BE2C (cell line): ENCODE measurements at regions not wholly inside any gene's neighbourhood (a gene's known extent, or its start where the extent isn't known, plus 50 kb on each side); places are given as distances from the start of the nearest gene placed in this dataset.

ENCODE experiments used
- DNase-seq: peaks from one replicate; pipeline ENCODE4 v3.0.0-alpha.2; 2020
- H3K27me3 ChIP-seq: fragments of 250-450 bp; sonication (Bioruptor Pico); 2 replicates; pipeline ENCODE4 v1.5.1; 2020; ENCODE audit warnings: mild to moderate bottlenecking
- H3K36me3 ChIP-seq: fragments of 250-450 bp; sonication (Bioruptor Pico); 2 replicates; pipeline ENCODE4 v1.5.1; 2020; ENCODE audit warnings: mild to moderate bottlenecking
- H3K4me1 ChIP-seq: fragments of 250-450 bp; sonication (Bioruptor Pico); 2 replicates; pipeline ENCODE4 v1.5.1; 2020
- H3K4me3 ChIP-seq: 2 replicates; pipeline ENCODE4 v1.5.1; 2011; ENCODE audit warnings: low read depth, low read length
- H3K9me3 ChIP-seq: fragments of 250-450 bp; sonication (Bioruptor Pico); 2 replicates; pipeline ENCODE4 v1.5.1; 2020
- CTCF ChIP-seq: IDR thresholded peaks from 2 replicates; pipeline ENCODE4 v1.5.1; 2012; ENCODE audit warnings: mild to moderate bottlenecking, low read depth, low read length

GRCh38 chr12:127504874-127505273 lies 762.1 kb upstream of the TMEM132C start:
- no peak overlapping the region for H3K4me3 ChIP-seq
- H3K27me3 ChIP-seq = no peaks in the 10 kb centered on the region
- H3K36me3 ChIP-seq = no peaks in the 10 kb centered on the region
- no peaks in the 10 kb centered on the region; the same call in 1 of the 2 replicates for H3K9me3 ChIP-seq
- DNase-seq = no peak
- TF ChIP-seq CTCF = no peak
- H3K4me1 ChIP-seq = no peaks in the 10 kb centered on the region

GRCh38 chr12:127507341-127507740 lies 759.6 kb upstream of the TMEM132C start:
- H3K9me3 ChIP-seq = no peaks in the 10 kb centered on the region
- DNase-seq = no peak
- H3K4me1 ChIP-seq = no peaks in the 10 kb centered on the region
- H3K36me3 ChIP-seq = no peaks in the 10 kb centered on the region
- no peak for TF ChIP-seq CTCF
- H3K27me3 ChIP-seq = no peaks in the 10 kb centered on the region
- H3K4me3 ChIP-seq = no peak overlapping the region

DNA sequence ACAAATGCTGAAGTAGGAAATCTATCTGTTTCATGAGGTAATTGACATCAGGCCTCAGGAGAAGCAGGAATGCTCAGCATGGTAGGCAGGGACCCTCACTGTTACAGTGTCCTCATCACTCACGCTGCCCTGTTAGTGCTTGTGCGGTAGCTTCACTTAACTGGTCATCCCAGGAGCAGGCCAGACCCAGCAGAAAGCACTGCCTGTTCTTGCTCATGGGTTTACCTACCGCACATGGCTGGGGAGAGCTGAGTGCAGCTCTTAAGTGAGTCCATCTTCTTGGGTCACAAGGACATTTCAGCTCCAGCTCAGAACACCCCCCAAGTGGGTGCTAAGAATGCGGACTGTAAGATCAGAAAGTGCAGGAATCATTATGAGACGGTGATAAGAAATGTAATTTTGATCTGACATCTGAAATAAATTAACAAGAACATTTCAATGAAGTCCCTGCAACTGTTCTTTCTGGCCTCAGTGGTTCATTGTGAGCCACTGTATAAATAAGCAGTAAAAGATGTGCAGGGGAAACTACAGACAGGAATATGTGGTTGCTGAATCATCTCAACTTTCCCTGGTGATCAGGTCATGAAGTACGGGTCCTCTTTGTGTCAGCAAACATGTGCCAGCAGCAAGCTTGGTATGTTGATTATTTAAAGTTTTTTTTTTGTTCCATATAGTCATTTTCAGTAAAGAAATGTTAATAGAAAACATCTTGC lies 757.7 kb upstream of the TMEM132C start:
- no peak for TF ChIP-seq CTCF
- no peaks in the 10 kb centered on the region for H3K9me3 ChIP-seq
- DNase-seq = no peak
- no peaks in the 10 kb centered on the region for H3K4me1 ChIP-seq
- H3K4me3 ChIP-seq = no peak overlapping the region
- H3K27me3 ChIP-seq = no peaks in the 10 kb centered on the region
- no peaks in the 10 kb centered on the region for H3K36me3 ChIP-seq

DNA sequence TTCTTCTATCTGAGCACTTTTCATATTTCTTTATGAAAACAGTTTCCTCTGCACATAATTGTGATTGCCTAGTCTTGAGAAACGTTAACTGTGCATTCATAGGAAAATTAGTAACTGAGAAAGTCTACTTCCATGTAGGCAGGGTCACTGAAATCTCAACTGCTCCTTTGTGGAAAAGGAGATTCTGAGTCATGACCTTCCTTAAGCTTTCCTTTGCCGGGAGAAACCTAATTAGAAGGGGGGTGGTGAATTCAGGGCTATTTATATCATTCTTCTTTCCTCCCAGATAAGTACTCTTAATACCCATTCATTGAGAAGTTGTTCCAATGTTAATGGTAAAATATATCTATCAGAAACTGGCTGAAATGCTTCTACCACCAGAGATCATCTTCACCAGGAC lies 751.0 kb upstream of the TMEM132C start:
- TF ChIP-seq CTCF = no peak
- H3K4me1 ChIP-seq = no peaks in the 10 kb centered on the region
- DNase-seq = no peak

GRCh38 chr12:127516467-127516866 lies 750.5 kb upstream of the TMEM132C start:
- Histone ChIP-seq H3K36me3 (no peaks in the 10 kb centered on the region), H3K9me3 (no peaks in the 10 kb centered on the region), H3K27me3 (no peaks in the 10 kb centered on the region), H3K4me3 (no peak overlapping the region), H3K4me1 (no peaks in the 10 kb centered on the region)
- DNase-seq = no peak
- TF ChIP-seq CTCF = no peak

More for the DNA sequence above, 751.0 kb upstream of the TMEM132C start:
- no peak overlapping the region for H3K4me3 ChIP-seq
- no peaks in the 10 kb centered on the region for H3K27me3 ChIP-seq
- no peaks in the 10 kb centered on the region for H3K36me3 ChIP-seq
- H3K9me3 ChIP-seq = no peaks in the 10 kb centered on the region

- no peak for TF ChIP-seq CTCF
- Histone ChIP-seq H3K4me3 (no peak overlapping the region), H3K27me3 (no peaks in the 10 kb centered on the region)
These were observed 747.2 kb upstream of the TMEM132C start for GRCh38 chr12:127519779-127520178.

More at GRCh38 chr12:127519779-127520178, 747.2 kb upstream of the TMEM132C start:
- H3K4me1 ChIP-seq = no peaks in the 10 kb centered on the region
- no peak for DNase-seq
- no peaks in the 10 kb centered on the region for H3K36me3 ChIP-seq
- no peaks in the 10 kb centered on the region for H3K9me3 ChIP-seq
